Lung (tissue), 11 donors: ENCODE measurements at regions not wholly inside any gene's neighbourhood (a gene's known extent, or its start where the extent isn't known, plus 50 kb on each side); places are given as distances from the start of the nearest gene placed in this dataset.

Source experiments
- ATAC-seq: fragments of 200-7000 bp; cut with Tn5 transposase; one replicate; pipeline ENCODE4 v1.9.1; 2020; ENCODE audit warnings: moderate number of reproducible peaks; ENCODE audit not compliant: insufficient read depth, low FRiP score
- DNase-seq, 3 donors: peaks; one replicate each; pipeline ENCODE4 v3.0.0-alpha.2; 2013 to 2017
- H3K27ac ChIP-seq, 2 donors: one replicate each; pipeline ENCODE4 v1.5.1; 2013; ENCODE audit warnings: mild to moderate bottlenecking in 2 of 2, moderate library complexity in 2 of 2, control low read depth in 1 of 2, inconsistent platforms in 1 of 2, low read depth in 1 of 2, low read length in 1 of 2
- H3K27me3 ChIP-seq, 3 donors: one replicate each; pipeline ENCODE4 v1.5.1; 2013; ENCODE audit warnings: low read length in 2 of 3; ENCODE audit not compliant: control insufficient read depth in 3 of 3, insufficient read depth in 3 of 3
- H3K36me3 ChIP-seq, 4 donors: one replicate each; pipeline ENCODE4 v1.5.1; 2013; ENCODE audit warnings: low read length in 4 of 4, mild to moderate bottlenecking in 1 of 4, moderate library complexity in 1 of 4; ENCODE audit not compliant: control insufficient read depth in 4 of 4, insufficient read depth in 4 of 4
- H3K4me1 ChIP-seq, 5 donors: one replicate each; pipeline ENCODE4 v1.5.1; 2013; ENCODE audit warnings: low read length in 5 of 5, mild to moderate bottlenecking in 2 of 5, moderate library complexity in 1 of 5; ENCODE audit not compliant: control insufficient read depth in 5 of 5, insufficient read depth in 5 of 5
- H3K4me3 ChIP-seq: one replicate; pipeline ENCODE4 v1.5.1; 2013; ENCODE audit warnings: mild to moderate bottlenecking, control low read depth, moderate library complexity
- H3K9ac ChIP-seq, 2 donors: one replicate each; pipeline ENCODE4 v1.5.1; 2013; ENCODE audit warnings: low read length in 2 of 2, control low read depth in 1 of 2; ENCODE audit not compliant: insufficient read depth in 1 of 2
- H3K9me3 ChIP-seq, 4 donors: one replicate each; pipeline ENCODE4 v1.5.1; 2013; ENCODE audit warnings: low read length in 3 of 4, mild to moderate bottlenecking in 1 of 4, moderate library complexity in 1 of 4; ENCODE audit not compliant: control insufficient read depth in 4 of 4, insufficient read depth in 3 of 4
- WGBS, 2 donors: extraction: QIAGEN DNeasy Blood & Tissue Kit; methylation state at CpG; one replicate each; pipeline ENCODE4 v1.1.7; 2013; 5-methylcytosine and 5-hydroxymethylcytosine counted together
- TF ChIP-seq, protein P1 (sequence below): IDR thresholded peaks from 2 replicates; pipeline ENCODE4 v1.5.1; 2012; ENCODE audit warnings: mild to moderate bottlenecking; ENCODE audit errors: control extremely low read depth, extremely low read depth
- donor health status: control.
- donor health status: control.
- donor health status: Bipolar disorder and iron deficiency.
- donor health status: healthy.
- donor health status: DM: yes; HTN: yes; CAD: no.

GRCh38 chr2:234406085-234406484 lies 90.8 kb downstream of the ARL4C start:
- Histone ChIP-seq H3K4me3 (no peak overlapping the region), H3K9ac (no peak overlapping the region), H3K4me1 (peaks cover 0 to 5% (median 0%) of the 10 kb centered on the region in 5 donors), H3K27me3 (no peaks in the 10 kb centered on the region), H3K36me3 (no peaks in the 10 kb centered on the region), H3K27ac (no peak overlapping the region), H3K9me3 (no peaks in the 10 kb centered on the region)
- TF ChIP-seq, protein P1, sequence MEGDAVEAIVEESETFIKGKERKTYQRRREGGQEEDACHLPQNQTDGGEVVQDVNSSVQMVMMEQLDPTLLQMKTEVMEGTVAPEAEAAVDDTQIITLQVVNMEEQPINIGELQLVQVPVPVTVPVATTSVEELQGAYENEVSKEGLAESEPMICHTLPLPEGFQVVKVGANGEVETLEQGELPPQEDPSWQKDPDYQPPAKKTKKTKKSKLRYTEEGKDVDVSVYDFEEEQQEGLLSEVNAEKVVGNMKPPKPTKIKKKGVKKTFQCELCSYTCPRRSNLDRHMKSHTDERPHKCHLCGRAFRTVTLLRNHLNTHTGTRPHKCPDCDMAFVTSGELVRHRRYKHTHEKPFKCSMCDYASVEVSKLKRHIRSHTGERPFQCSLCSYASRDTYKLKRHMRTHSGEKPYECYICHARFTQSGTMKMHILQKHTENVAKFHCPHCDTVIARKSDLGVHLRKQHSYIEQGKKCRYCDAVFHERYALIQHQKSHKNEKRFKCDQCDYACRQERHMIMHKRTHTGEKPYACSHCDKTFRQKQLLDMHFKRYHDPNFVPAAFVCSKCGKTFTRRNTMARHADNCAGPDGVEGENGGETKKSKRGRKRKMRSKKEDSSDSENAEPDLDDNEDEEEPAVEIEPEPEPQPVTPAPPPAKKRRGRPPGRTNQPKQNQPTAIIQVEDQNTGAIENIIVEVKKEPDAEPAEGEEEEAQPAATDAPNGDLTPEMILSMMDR, result no peak
- DNase-seq (peak in 1 of 3 donors; percentile 32), ATAC-seq (no peak)
- WGBS, 2 donors, result 90 to 94% methylated on average over 9 of the region's 9 CpGs

GRCh38 chr2:234405462-234405861 lies 91.4 kb downstream of the ARL4C start:
- WGBS, 2 donors, result 48 to 61% methylated on average over 2 of the region's 2 CpGs

GRCh38 chr2:234404957-234405356 lies 91.9 kb downstream of the ARL4C start:
- ATAC-seq (no peak), DNase-seq (peak in 1 of 3 donors; percentile 39)
- Histone ChIP-seq H3K4me1 (peaks cover 0 to 5% (median 0%) of the 10 kb centered on the region in 5 donors), H3K9me3 (peaks cover 0 to 4% (median 0%) of the 10 kb centered on the region in 4 donors), H3K9ac (no peak overlapping the region), H3K27me3 (no peaks in the 10 kb centered on the region), H3K36me3 (no peaks in the 10 kb centered on the region), H3K27ac (no peak overlapping the region), H3K4me3 (no peak overlapping the region)
- 34 to 48% methylated on average over 8 of the region's 8 CpGs for WGBS, 2 donors
- TF ChIP-seq, protein P1, result no peak

More at GRCh38 chr2:234405462-234405861, 91.4 kb downstream of the ARL4C start:
- peaks cover 0 to 5% (median 0%) of the 10 kb centered on the region in 5 donors for H3K4me1 ChIP-seq
- peaks cover 0 to 3% (median 0%) of the 10 kb centered on the region in 4 donors for H3K9me3 ChIP-seq
- no peaks in the 10 kb centered on the region for H3K36me3 ChIP-seq
- no peak overlapping the region for H3K4me3 ChIP-seq
- no peak for DNase-seq
- ATAC-seq, result peak; percentile 27
- no peaks in the 10 kb centered on the region for H3K27me3 ChIP-seq
- TF ChIP-seq, protein P1, result no peak
- H3K9ac ChIP-seq, result no peak overlapping the region
- H3K27ac ChIP-seq, result no peak overlapping the region

GRCh38 chr2:234403751-234404150 lies 93.1 kb downstream of the ARL4C start:
- no peaks in the 10 kb centered on the region for H3K36me3 ChIP-seq
- H3K4me1 ChIP-seq, result peaks cover 0 to 5% (median 0%) of the 10 kb centered on the region in 5 donors
- TF ChIP-seq, protein P1, result no peak
- no peak overlapping the region for H3K27ac ChIP-seq
- peaks cover 0 to 4% (median 0%) of the 10 kb centered on the region in 4 donors for H3K9me3 ChIP-seq
- no peak overlapping the region for H3K9ac ChIP-seq
- 90 to 100% methylated on average over 1 of the region's 1 CpG for WGBS, 2 donors
- no peaks in the 10 kb centered on the region for H3K27me3 ChIP-seq
- DNase-seq, result no peak
- no peak for ATAC-seq
- no peak overlapping the region for H3K4me3 ChIP-seq
